Keratinocyte (primary cell): ENCODE measurements at regions not wholly inside any gene's neighbourhood (a gene's known extent, or its start where the extent isn't known, plus 50 kb on each side); places are given as distances from the start of the nearest gene placed in this dataset.

Experiments
- DNase-seq: peaks from one replicate; pipeline ENCODE4 v3.0.0-alpha.2; 2011; ENCODE audit warnings: low read depth, missing footprints, low spot score
- FAIRE-seq: peaks from 2 replicates; lab custom pipeline; 2011; peaks lifted over from hg19 to GRCh38; lab: Jason Lieb, UNC
- H2AFZ ChIP-seq: 2 replicates; pipeline ENCODE4 v1.6.0; 2012; ENCODE audit warnings: low read length, control low read depth, inconsistent platforms; ENCODE audit not compliant: control insufficient read depth
- H3K27ac ChIP-seq: 2 replicates; pipeline ENCODE4 v1.5.1; 2011; ENCODE audit warnings: low read length; ENCODE audit not compliant: control insufficient read depth, insufficient read depth
- H3K27me3 ChIP-seq: 3 replicates; pipeline ENCODE4 v1.6.0; 2011; ENCODE audit warnings: low read length; ENCODE audit not compliant: control insufficient read depth, insufficient read depth; ENCODE audit errors: extremely low read depth
- H3K36me3 ChIP-seq, 2 experiments: 2 replicates in 1 of 2; 3 replicates in 1 of 2; pipeline ENCODE4 v1.5.1; 2011; ENCODE audit warnings: low read length in 2 of 2, mild to moderate bottlenecking in 1 of 2; ENCODE audit not compliant: control insufficient read depth in 2 of 2, insufficient read depth in 2 of 2; ENCODE audit errors: extremely low read depth in 1 of 2
- H3K4me1 ChIP-seq: 3 replicates; pipeline ENCODE4 v1.5.1; 2011; ENCODE audit warnings: low read length; ENCODE audit not compliant: control insufficient read depth, insufficient read depth; ENCODE audit errors: extremely low read depth
- H3K4me2 ChIP-seq: 3 replicates; pipeline ENCODE4 v1.6.0; 2011; ENCODE audit warnings: low read depth, low read length; ENCODE audit not compliant: control insufficient read depth, insufficient read depth; ENCODE audit errors: extremely low read depth
- H3K4me3 ChIP-seq, 3 experiments: fragments of 200-600 bp in 1 of 3; sonication (generic) in 1 of 3; 2 replicates in 2 of 3; 3 replicates in 1 of 3; pipeline ENCODE4 v1.5.1; 2011 to 2016; ENCODE audit warnings: low read length in 3 of 3, mild to moderate bottlenecking in 3 of 3, control low read depth in 2 of 3, inconsistent platforms in 1 of 3, low read depth in 1 of 3, mixed read lengths in 1 of 3, mixed run types in 1 of 3, moderate library complexity in 1 of 3; ENCODE audit not compliant: control insufficient read depth in 2 of 3, insufficient read depth in 2 of 3; ENCODE audit errors: extremely low read depth in 1 of 3
- H3K79me2 ChIP-seq: 2 replicates; pipeline ENCODE4 v1.6.0; 2012; ENCODE audit warnings: low read length; ENCODE audit not compliant: control insufficient read depth, insufficient read depth
- H3K9ac ChIP-seq: 3 replicates; pipeline ENCODE4 v1.6.0; 2011; ENCODE audit warnings: low read length; ENCODE audit not compliant: control insufficient read depth, insufficient read depth; ENCODE audit errors: extremely low read depth
- H3K9me1 ChIP-seq: 3 replicates; pipeline ENCODE4 v1.6.0; 2011; ENCODE audit warnings: low read length; ENCODE audit not compliant: control insufficient read depth, insufficient read depth; ENCODE audit errors: extremely low read depth
- H3K9me3 ChIP-seq: 2 replicates; pipeline ENCODE4 v1.5.1; 2012; ENCODE audit warnings: low read depth, low read length; ENCODE audit not compliant: control insufficient read depth
- H4K20me1 ChIP-seq: 3 replicates; pipeline ENCODE4 v1.6.0; 2011; ENCODE audit warnings: low read length; ENCODE audit not compliant: control insufficient read depth, insufficient read depth; ENCODE audit errors: extremely low read depth
- EZH2 ChIP-seq: IDR thresholded peaks from one replicate; pipeline ENCODE4 v1.6.1; 2012; ENCODE audit warnings: inconsistent platforms, mild to moderate bottlenecking, low read length, moderate library complexity
- dilution Hi-C: fragments of 300-500 bp; cut with MboI; formaldehyde crosslinking; loops from one replicate; pipeline ENCODE4 v1.7.0; 2020; ENCODE audit warnings: low sequenced_read_pairs; ENCODE audit not compliant: extremely low pct_ligation_motif_present
- TF ChIP-seq, protein P1 (sequence below), 3 experiments: IDR thresholded peaks in 1 of 3; conservative IDR thresholded peaks in 1 of 3; optimal IDR thresholded peaks in 1 of 3; 2 replicates in 2 of 3; 3 replicates in 1 of 3; pipeline versions ENCODE3 to v1.5.1; 2011; ENCODE audit warnings: low read length in 3 of 3, mild to moderate bottlenecking in 3 of 3, moderate library complexity in 2 of 3, control low read depth in 1 of 3, inconsistent platforms in 1 of 3; ENCODE audit not compliant: insufficient read depth in 2 of 3; ENCODE audit errors: extremely low read depth in 1 of 3

DNA sequence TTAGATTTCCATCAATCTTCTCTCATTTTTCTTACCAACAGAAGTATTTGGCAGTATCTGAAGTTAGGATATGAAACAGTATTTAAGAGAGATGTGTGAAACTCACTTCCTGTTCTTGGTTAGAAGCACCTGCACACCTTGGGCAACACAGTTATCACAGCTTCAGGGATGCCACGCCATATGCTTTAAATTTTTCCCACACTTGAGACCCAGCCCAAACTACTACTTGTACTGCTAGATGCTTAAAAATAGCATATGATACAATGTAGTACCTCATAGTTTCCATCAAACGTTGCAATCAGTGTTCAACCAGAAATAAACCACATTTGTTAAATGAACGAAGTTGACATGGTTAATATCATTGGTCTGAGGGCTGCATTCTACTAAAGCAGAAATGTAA lies 725.1 kb upstream of the FRG1 start:
- TF ChIP-seq EZH2, result no peak
- TF ChIP-seq, protein P1, sequence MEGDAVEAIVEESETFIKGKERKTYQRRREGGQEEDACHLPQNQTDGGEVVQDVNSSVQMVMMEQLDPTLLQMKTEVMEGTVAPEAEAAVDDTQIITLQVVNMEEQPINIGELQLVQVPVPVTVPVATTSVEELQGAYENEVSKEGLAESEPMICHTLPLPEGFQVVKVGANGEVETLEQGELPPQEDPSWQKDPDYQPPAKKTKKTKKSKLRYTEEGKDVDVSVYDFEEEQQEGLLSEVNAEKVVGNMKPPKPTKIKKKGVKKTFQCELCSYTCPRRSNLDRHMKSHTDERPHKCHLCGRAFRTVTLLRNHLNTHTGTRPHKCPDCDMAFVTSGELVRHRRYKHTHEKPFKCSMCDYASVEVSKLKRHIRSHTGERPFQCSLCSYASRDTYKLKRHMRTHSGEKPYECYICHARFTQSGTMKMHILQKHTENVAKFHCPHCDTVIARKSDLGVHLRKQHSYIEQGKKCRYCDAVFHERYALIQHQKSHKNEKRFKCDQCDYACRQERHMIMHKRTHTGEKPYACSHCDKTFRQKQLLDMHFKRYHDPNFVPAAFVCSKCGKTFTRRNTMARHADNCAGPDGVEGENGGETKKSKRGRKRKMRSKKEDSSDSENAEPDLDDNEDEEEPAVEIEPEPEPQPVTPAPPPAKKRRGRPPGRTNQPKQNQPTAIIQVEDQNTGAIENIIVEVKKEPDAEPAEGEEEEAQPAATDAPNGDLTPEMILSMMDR (optimal IDR thresholded peaks at IDR 0.05 in 1 of 3, IDR thresholded peaks at IDR 0.05 in 1 of 3, conservative IDR thresholded peaks at IDR 0.05 in 1 of 3; ENCODE audit: extremely low read depth in 1 of 3, insufficient read depth in 2 of 3, low read length in 3 of 3), result no peak
- Histone ChIP-seq H2AFZ (no peak overlapping the region), H3K9me3 (no peaks in the 10 kb centered on the region), H3K9ac (no peak overlapping the region), H3K36me3 (no peaks in the 10 kb centered on the region), H3K27me3 (no peaks in the 10 kb centered on the region), H3K4me1 (no peaks in the 10 kb centered on the region), H3K27ac (no peak overlapping the region), H3K4me2 (no peak overlapping the region), H3K9me1 (no peaks in the 10 kb centered on the region), H4K20me1 (no peaks in the 10 kb centered on the region), H3K79me2 (no peaks in the 10 kb centered on the region), H3K4me3 (no peak overlapping the region)
- DNase-seq, result no peak
- dilution Hi-C loops, result no loop called here
- FAIRE-seq, result no peak

DNA sequence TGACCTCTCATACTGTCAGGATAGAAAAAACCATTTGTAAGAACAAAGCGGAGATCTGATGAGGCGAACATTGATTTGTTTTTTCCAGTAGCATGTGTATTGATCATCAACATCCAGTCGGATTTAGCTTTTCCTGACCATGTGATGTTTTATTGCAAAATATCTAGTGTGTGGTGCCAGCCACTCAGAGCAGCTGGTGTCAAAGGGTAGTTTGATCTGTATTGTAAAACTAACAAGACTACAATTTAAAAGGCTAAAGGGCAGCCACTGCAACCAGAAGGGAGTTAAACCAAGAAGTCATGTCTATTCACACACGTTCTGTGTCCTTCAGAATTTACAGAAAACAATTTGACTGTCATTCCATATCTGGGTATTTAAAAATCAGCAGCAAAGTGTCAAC lies 719.0 kb upstream of the FRG1 start:
- dilution Hi-C loops, result no loop called here

More for the DNA sequence above, 719.0 kb upstream of the FRG1 start:
- H3K9me1 ChIP-seq, result no peaks in the 10 kb centered on the region
- H3K9me3 ChIP-seq, result no peaks in the 10 kb centered on the region
- no peaks in the 10 kb centered on the region for H3K79me2 ChIP-seq
- TF ChIP-seq, protein P1 (optimal IDR thresholded peaks at IDR 0.05 in 1 of 3, IDR thresholded peaks at IDR 0.05 in 1 of 3, conservative IDR thresholded peaks at IDR 0.05 in 1 of 3; ENCODE audit: extremely low read depth in 1 of 3, insufficient read depth in 2 of 3, low read length in 3 of 3), result no peak
- no peak for TF ChIP-seq EZH2
- no peak overlapping the region for H3K27ac ChIP-seq
- H3K4me1 ChIP-seq, result no peaks in the 10 kb centered on the region
- no peaks in the 10 kb centered on the region for H3K36me3 ChIP-seq
- H3K4me3 ChIP-seq, result no peak overlapping the region
- no peak for FAIRE-seq
- H3K4me2 ChIP-seq, result no peak overlapping the region
- H4K20me1 ChIP-seq, result no peaks in the 10 kb centered on the region
- no peak for DNase-seq
- no peak overlapping the region for H2AFZ ChIP-seq
- no peak overlapping the region for H3K9ac ChIP-seq
- no peaks in the 10 kb centered on the region for H3K27me3 ChIP-seq
